Lower leg skin (tissue), 3 donors: ENCODE measurements at regions not wholly inside any gene's neighbourhood (a gene's known extent, or its start where the extent isn't known, plus 50 kb on each side); places are given as distances from the start of the nearest gene placed in this dataset.

Source experiments
- POLR2A ChIP-seq, 2 donors: fragments of 450-650 bp; IDR thresholded peaks; one replicate each; pipeline ENCODE4 v1.6.1; 2016 to 2017; ENCODE audit warnings: antibody characterized with exemption in 2 of 2, mild to moderate bottlenecking in 1 of 2, moderate library complexity in 1 of 2
- TF ChIP-seq, protein P1 (sequence below), 3 donors: fragments of 450-650 bp; IDR thresholded peaks; one replicate each; pipeline ENCODE4 v1.5.1; 2016; ENCODE audit warnings: antibody characterized with exemption in 3 of 3, mild to moderate bottlenecking in 3 of 3, moderate library complexity in 2 of 3

DNA sequence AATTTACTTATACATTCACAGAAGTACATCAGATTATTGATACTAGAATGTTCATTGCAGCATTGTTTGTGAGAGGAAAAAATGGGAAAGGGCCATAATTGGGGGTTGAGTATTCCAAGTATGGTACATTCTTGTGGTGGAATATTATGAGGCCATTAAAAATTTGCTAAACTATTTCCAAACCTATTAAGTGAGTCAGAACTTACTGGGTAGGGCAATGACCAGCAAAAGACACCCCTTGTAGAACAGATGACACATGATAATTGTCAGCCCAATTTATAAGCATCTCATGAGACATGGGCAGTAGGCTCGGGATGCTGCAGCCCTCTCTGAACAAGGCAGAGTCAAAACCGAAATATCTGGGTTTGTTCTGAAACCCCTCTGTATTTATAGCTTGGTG is 192.6 kb upstream of the IL12B start:
- TF ChIP-seq POLR2A (IDR thresholded peaks at IDR 0.05) = no peak
- TF ChIP-seq, protein P1, sequence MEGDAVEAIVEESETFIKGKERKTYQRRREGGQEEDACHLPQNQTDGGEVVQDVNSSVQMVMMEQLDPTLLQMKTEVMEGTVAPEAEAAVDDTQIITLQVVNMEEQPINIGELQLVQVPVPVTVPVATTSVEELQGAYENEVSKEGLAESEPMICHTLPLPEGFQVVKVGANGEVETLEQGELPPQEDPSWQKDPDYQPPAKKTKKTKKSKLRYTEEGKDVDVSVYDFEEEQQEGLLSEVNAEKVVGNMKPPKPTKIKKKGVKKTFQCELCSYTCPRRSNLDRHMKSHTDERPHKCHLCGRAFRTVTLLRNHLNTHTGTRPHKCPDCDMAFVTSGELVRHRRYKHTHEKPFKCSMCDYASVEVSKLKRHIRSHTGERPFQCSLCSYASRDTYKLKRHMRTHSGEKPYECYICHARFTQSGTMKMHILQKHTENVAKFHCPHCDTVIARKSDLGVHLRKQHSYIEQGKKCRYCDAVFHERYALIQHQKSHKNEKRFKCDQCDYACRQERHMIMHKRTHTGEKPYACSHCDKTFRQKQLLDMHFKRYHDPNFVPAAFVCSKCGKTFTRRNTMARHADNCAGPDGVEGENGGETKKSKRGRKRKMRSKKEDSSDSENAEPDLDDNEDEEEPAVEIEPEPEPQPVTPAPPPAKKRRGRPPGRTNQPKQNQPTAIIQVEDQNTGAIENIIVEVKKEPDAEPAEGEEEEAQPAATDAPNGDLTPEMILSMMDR (IDR thresholded peaks at IDR 0.05) = no peak
